C4-2B (cell line): ENCODE measurements at regions not wholly inside any gene's neighbourhood (a gene's known extent, or its start where the extent isn't known, plus 50 kb on each side); places are given as distances from the start of the nearest gene placed in this dataset.

Experiments
- H3K27ac ChIP-seq: fragments of 450-650 bp; 2 replicates; pipeline ENCODE4 v1.5.1; 2017
- ZFX ChIP-seq: fragments of 450-650 bp; IDR thresholded peaks from 2 replicates; pipeline ENCODE4 v1.6.1; 2017
- TF ChIP-seq, protein P1 (sequence below): fragments of 450-650 bp; conservative IDR thresholded peaks from 2 replicates; pipeline ENCODE4 v1.5.1; 2017; ENCODE audit warnings: mild to moderate bottlenecking

DNA sequence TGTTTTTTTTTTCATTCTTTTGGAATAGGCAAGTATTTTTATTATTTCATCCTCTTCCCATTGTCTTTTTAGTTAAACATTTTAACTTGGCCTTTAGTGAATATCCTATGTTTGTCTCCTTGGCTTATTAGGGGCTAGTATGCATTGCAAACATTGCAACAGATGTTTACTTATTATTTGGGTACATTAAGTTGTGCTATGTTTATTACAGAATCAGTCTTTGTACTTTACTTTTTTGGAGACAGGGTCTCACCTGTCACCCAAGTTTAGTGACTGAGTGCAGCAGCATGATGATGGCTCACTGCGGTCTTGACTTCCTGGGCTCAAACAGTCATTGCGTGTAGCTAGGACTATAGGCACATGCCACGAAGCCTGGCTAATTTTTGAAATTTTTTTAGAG lies 51.1 kb upstream of the NUDT6 start:
- TF ChIP-seq, protein P1, sequence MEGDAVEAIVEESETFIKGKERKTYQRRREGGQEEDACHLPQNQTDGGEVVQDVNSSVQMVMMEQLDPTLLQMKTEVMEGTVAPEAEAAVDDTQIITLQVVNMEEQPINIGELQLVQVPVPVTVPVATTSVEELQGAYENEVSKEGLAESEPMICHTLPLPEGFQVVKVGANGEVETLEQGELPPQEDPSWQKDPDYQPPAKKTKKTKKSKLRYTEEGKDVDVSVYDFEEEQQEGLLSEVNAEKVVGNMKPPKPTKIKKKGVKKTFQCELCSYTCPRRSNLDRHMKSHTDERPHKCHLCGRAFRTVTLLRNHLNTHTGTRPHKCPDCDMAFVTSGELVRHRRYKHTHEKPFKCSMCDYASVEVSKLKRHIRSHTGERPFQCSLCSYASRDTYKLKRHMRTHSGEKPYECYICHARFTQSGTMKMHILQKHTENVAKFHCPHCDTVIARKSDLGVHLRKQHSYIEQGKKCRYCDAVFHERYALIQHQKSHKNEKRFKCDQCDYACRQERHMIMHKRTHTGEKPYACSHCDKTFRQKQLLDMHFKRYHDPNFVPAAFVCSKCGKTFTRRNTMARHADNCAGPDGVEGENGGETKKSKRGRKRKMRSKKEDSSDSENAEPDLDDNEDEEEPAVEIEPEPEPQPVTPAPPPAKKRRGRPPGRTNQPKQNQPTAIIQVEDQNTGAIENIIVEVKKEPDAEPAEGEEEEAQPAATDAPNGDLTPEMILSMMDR, result no peak
- no peak for TF ChIP-seq ZFX
- no peak overlapping the region for H3K27ac ChIP-seq

DNA sequence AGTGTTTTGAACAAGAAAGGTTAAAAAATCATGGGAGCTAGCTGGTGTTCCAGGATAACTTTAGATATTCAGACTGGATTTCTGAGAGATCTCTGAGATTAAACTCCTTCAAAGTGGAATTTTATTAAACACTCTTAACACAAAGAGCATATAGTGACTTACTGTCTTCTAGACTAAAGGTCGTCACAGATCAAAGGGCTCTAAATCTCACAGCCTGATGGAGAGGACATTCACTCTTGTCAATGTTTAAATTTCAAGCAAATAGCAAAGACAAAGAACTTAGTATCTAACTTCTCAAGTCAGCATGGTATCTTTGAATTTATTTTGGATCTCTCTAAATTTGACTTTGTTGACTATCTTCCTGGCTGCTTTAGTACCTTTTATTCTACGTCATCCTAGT lies 53.7 kb upstream of the NUDT6 start:
- TF ChIP-seq, protein P1, result no peak
- no peak for TF ChIP-seq ZFX
- no peak overlapping the region for H3K27ac ChIP-seq

DNA sequence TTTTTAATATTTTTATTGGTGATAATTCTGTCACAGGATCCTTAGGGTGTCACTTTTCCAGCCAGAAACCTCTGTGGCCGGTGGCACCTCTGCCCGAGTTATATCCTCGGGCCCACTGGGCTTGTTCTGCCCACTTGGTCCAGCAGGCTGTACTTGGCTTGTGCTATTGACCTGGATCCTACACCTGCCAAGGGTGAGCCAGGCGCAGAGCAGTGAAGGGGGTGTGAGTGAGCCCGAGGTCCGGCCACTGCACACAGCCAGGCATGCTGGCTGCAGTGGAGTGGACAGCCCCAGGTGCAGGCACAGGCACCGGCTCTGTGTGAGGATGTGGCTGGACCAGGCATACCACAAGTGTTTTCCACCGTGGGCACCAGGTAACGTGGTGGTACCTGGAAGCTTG lies 54.7 kb upstream of the NUDT6 start:
- TF ChIP-seq ZFX, result no peak
- TF ChIP-seq, protein P1, result no peak
- no peak overlapping the region for H3K27ac ChIP-seq

DNA sequence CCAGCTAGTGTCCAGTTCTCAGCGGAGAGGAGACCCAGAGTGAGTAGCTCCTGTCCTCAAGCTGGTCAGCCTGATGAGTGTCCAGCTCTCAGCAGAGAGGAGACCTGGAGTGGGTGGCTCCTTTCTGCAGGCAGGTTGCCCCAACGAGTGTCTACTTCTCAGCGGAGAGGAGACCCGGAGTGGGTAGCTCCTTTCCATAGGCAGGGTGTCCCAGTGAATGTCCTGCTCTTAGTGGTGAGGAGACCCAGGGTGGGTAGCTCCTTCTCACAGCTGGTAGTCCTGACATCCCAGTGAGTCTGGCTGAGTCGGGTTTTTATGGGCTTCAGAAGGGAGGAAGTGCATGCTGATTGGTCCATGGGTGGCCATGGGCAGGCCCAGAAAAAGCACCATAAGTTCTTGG lies 55.7 kb upstream of the NUDT6 start:
- TF ChIP-seq, protein P1, result no peak
- no peak for TF ChIP-seq ZFX
- no peak overlapping the region for H3K27ac ChIP-seq

DNA sequence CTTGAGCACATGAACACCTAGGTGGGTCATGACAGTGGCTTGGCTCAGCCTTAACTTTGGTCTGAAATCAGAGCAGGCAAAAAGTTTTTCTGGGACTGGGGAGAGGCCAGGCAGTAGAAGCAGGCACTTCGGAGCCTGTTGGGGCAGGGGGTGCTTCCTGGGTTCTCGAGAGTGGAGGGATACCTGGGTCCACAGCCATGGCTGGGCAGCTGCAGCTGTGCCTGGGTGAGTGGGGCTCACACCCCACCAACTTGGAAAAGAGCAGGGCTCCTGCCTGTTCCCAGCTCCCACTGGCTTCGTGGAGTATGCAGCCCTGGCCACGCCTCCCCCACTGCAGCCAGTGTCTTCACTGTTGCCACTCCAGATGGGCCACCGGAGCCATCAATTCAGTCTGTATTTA lies 56.4 kb upstream of the NUDT6 start:
- no peak overlapping the region for H3K27ac ChIP-seq

DNA sequence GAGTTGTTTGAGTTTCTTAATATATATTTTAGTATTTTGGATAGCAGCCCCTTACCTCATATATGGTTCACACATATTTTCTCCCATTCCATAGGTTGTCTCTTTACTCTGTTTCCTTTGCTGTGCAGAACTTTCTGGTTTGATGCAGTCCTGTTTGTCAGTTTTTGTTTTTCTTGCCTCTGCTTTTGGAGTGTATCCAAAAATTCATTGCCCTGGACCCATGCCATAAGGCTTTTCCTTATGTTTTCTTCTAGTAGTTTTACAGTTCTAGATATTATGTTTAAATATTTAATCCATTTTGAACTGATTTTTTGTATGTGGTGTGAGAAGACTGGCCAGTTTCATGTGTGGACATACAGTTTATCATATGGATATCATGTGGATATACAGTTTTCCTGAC lies 58.5 kb upstream of the NUDT6 start:
- no peak overlapping the region for H3K27ac ChIP-seq
- TF ChIP-seq, protein P1, result no peak
- TF ChIP-seq ZFX, result no peak

More for the DNA sequence above, 56.4 kb upstream of the NUDT6 start:
- no peak for TF ChIP-seq ZFX

DNA sequence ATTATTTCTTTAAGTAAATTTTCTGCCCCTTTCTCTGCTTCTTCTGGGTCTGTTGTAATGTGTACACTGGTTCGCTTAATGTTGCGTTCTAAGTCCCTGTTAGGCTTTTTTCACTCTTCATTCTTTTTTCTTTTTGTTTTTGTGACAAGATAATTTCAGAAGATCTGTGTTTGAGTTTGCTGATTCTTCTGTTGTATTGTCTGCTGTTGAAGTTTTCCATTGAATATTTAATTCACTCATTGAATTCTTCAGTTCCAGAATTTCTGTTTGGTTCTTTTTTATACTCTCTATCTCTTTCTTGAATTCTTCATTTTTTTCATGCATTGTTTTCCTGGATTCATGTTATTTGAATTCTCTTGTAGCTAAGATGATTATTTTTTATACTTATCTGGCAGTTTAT lies 66.3 kb upstream of the NUDT6 start:
- TF ChIP-seq, protein P1, result no peak
- no peak for TF ChIP-seq ZFX
- no peak overlapping the region for H3K27ac ChIP-seq

DNA sequence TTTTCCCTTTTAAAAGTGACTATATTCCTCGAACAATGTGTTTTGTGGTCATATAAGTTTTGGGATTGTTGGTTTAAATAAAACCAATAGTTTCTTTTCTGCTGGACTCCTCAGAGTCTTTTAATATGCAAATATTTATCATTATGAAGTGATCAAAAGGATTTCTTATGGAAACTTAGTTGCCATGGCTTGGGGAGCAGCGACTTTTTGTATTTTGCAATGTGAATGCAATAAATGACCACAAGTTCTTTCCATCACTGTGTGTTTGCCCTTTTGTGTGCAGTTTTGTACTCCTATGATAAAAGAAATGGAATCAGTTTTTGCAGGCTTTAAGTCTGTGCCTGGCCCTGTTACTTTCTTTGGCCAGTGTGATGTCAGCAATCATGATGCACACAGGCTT lies 68.5 kb upstream of the NUDT6 start:
- no peak for TF ChIP-seq ZFX
- TF ChIP-seq, protein P1, result no peak
- H3K27ac ChIP-seq, result no peak overlapping the region
